ENCODE measurements at regions not wholly inside any gene's neighbourhood (a gene's known extent, or its start where the extent isn't known, plus 50 kb on each side); places are given as distances from the start of the nearest gene placed in this dataset.

DNA sequence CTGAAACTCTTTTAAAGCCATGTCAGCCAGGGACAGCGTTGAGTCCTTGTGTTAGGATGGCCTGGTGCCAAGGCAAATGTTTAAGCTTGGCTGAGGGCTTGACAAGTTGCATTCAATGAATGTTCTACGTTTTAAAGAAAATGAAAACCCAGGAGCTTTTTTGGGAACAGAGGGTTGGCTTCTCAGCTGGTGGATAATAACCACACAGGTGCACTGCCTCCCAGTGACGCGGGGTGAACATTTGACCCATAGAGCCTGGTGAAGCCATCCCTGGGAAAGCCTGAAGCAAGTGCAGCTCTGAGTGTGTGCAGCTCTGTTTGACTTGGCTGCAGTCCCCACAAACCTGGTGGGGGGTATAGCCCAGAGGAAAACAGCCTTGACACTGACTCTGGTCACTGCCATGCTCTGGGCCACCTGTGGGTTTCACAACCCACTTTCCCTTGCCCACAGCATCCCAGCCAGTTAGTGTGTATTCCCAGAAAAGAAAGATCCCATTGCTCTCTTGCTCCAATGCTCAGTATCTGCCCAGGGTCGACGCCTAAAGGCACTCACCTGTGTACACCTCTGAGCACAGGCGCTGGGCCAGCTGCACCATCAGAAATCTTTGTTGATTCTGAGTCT is 874.9 kb downstream of the RNF144A start:
- no peak overlapping the region for H3K4me3 ChIP-seq (ENCODE audit: low read depth, low read length)
- TF ChIP-seq CTCF (IDR thresholded peaks at IDR 0.05; ENCODE audit: low read depth, low read length) = no peak

DNA sequence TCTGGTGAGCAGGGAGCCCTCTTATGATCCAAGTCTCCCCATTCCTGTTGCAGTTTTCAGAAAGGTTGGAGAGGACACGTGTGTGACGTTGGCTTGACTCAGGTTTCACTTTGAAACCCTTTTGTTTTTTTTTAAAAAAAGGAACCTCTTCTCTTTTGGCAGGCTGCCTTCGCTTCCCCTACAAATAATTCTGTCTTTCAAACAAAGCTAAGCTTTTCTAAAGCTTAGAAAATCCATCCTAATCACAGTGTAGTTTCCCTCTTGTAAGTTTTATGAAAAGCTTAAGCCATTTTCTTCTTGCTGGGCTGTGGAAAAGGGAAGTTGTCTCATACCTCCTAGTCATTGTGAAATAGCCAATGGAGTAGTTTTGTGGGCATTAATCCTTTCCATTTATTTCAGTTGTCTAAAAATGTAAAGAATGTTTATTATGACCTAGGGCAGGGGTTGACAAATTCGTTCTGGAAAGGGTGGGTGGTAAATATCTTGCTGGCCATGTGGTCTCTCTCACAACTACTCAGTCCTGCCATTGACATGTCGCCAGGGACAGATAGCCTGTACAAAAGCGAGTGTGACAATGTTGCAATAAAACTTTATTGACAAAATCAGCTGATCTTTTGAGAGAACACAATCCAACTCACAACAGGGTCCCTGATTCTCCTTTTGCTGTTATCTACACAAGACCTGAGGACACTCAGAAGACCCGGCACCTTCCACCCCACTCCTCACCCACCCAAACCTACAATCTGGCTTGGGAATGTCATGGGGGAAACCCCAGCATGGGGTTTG is 878.8 kb downstream of the RNF144A start:
- no peak for TF ChIP-seq CTCF (IDR thresholded peaks at IDR 0.05; ENCODE audit: low read depth, low read length)
- no peak overlapping the region for H3K4me3 ChIP-seq (ENCODE audit: low read depth, low read length)

- TF ChIP-seq CTCF (IDR thresholded peaks at IDR 0.05; ENCODE audit: low read depth, low read length) = no peak
- no peak overlapping the region for H3K4me3 ChIP-seq (ENCODE audit: low read depth, low read length)
These were observed 881.8 kb upstream of the ID2 start for GRCh38 chr2:7800031-7800430.

DNA sequence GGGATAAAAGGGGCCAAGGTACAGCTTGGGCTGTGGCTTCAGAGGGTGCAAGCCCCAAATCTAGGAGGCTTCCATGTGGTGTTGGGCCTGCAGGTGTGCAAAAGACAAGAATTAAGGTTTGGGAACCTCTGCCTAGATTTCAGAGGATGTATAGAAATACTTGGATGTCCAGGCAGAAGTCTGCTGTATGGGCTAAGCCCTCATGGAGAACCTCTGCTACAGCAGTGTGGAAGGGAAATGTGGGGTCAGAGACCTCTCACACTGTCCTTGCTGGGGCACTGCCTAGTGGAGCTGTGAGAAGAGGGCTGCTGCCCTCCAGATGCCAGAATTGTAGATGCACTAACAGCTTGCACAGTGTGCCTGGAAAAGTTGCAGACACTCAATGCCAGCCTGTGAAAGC is 880.6 kb upstream of the ID2 start:
- no peak overlapping the region for H3K4me3 ChIP-seq (ENCODE audit: low read depth, low read length)
- no peak for TF ChIP-seq CTCF (IDR thresholded peaks at IDR 0.05; ENCODE audit: low read depth, low read length)

DNA sequence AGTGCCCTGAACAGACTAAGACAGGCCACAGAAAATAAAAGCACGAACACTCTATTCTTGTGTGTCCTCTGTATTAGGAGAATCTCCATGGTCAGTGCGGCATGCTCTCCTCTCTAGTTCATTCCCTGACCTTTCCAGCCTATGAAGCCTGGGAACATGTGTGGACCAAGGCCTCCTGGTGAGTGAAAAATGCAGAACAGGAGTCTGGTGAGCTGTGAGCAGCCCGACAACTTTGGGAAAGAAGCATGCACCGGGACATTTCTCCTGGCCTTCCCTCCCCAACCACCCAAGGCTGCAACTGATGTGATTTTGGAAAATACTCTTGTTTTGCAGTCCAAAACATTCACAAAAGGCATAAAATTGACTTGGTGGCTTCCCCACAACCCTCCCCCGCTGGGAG is 878.3 kb upstream of the ID2 start:
- no peak for TF ChIP-seq CTCF (IDR thresholded peaks at IDR 0.05; ENCODE audit: low read depth, low read length)

DNA sequence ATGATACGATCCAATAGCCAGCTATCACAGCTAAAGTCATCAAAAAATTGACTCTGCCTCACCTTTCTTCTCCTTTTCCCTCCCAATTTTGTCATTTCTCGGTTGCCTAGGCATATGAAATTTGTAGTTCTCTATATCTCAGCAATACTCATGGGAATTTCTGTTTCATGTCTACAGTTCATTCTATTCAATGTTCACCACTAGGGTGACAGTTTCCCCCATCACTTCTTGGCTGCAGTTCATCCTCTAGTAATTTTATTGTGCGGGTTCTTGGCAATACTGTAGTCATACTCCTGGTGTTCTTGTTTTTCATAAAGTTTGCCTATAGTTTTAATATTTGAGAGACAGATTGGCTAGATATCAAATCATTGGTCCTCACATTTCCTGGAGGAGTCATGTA is 872.2 kb upstream of the ID2 start:
- H3K4me3 ChIP-seq (ENCODE audit: low read depth, low read length) = no peak overlapping the region
- TF ChIP-seq CTCF (IDR thresholded peaks at IDR 0.05; ENCODE audit: low read depth, low read length) = no peak

More for the DNA sequence above, 878.3 kb upstream of the ID2 start:
- H3K4me3 ChIP-seq (ENCODE audit: low read depth, low read length) = no peak overlapping the region

GRCh38 chr2:7811073-7811472 is 870.8 kb upstream of the ID2 start:
- no peak for TF ChIP-seq CTCF (IDR thresholded peaks at IDR 0.05; ENCODE audit: low read depth, low read length)
- no peak overlapping the region for H3K4me3 ChIP-seq (ENCODE audit: low read depth, low read length)
